ENCODE measurements at regions not wholly inside any gene's neighbourhood (a gene's known extent, or its start where the extent isn't known, plus 50 kb on each side); places are given as distances from the start of the nearest gene placed in this dataset.

- no peaks in the 10 kb centered on the region for H3K9me1 ChIP-seq (ENCODE audit: control insufficient read depth, insufficient read depth, low read length)
- H3K4me1 ChIP-seq (replicated peaks in 1 of 2; ENCODE audit: control insufficient read depth in 2 of 2, insufficient read depth in 2 of 2, low read length in 2 of 2), result no peaks in the 10 kb centered on the region; a peak in 1 of 5 replicates
- intact Hi-C loops (cut with micrococcal nuclease), result loop anchor here (10.0 kb wide), 1 partner anchor 60 kb away; no protein-coding TSS in a partner anchor
- no peaks in the 10 kb centered on the region for H4K20me1 ChIP-seq (replicated peaks; ENCODE audit: control insufficient read depth, insufficient read depth, low read length)
- no peak overlapping the region for H3K9ac ChIP-seq (ENCODE audit: insufficient read depth in 1 of 2, low read depth in 2 of 2, low read length in 2 of 2)
- H3K9me3 ChIP-seq (replicated peaks; ENCODE audit: control insufficient read depth, insufficient read depth, low read depth, low read length), result no peaks in the 10 kb centered on the region; the same call in 1 of the 2 replicates
- ChIA-PET POLR2A (no interaction called here), CTCF (ENCODE audit: low intra/inter-chr PET ratio) (no interaction called here)
- no peaks in the 10 kb centered on the region for H3K27me3 ChIP-seq (ENCODE audit: control insufficient read depth in 2 of 2, insufficient read depth in 2 of 2, low read length in 2 of 2)
- in situ Hi-C loops (cut with MboI), result no loop called here
- H3K27ac ChIP-seq (ENCODE audit: extremely low read depth, low read depth, low read length), result no peak overlapping the region
- no peak overlapping the region for H3K4me2 ChIP-seq (ENCODE audit: insufficient read depth, low read length)
- FAIRE-seq (no peak), DNase-seq (ENCODE audit: extremely low read depth in 1 of 4, low spot score in 3 of 4) (no peak), ATAC-seq (no peak)
- TF ChIP-seq PRPF4 (IDR thresholded peaks at IDR 0.05; ENCODE audit: insufficient read depth, low read depth, low read length, poor library complexity, severe bottlenecking), result no peak
- no peak for TF ChIP-seq LARP7 (IDR thresholded peaks at IDR 0.05)
- TF ChIP-seq DPF2 (IDR thresholded peaks at IDR 0.05), result no peak
- no TSS peak for BruUV-seq (replicated peaks)
- no peak overlapping the region for H2AFZ ChIP-seq (ENCODE audit: low read depth, low read length)
- no peaks in the 10 kb centered on the region for H3K79me2 ChIP-seq (ENCODE audit: control insufficient read depth, insufficient read depth, low read length)
- H3K4me3 ChIP-seq, result no peak overlapping the region
- no peaks in the 10 kb centered on the region for H3K36me3 ChIP-seq (ENCODE audit: control insufficient read depth, insufficient read depth, low read length)
Observed at GRCh38 chr3:87354398-87354797, 78.0 kb upstream of the POU1F1 start.

DNA sequence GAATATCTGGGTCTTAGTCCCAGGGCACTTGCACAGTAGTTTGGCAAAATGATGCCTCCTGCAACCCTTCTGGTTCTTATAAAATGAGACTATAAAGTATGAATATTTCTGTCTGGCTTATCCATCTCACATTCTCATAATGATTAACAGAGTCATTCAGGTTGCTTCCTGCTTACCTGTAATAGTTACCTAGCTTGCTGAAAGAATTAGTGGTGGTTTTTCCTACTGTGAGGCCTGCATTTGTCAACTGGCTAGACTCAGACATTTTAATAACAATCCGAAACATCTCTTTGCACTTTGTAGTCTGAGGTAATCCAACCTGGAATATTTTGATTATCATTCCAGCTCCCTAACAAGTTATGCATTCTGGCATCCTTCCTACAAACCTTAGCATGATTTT is 75.6 kb upstream of the POU1F1 start:
- no peaks in the 10 kb centered on the region for H3K79me2 ChIP-seq (ENCODE audit: control insufficient read depth, insufficient read depth, low read length)
- 40% methylated on average over 1 of the region's 1 CpG for WGBS (ENCODE audit: insufficient coverage, low coverage, missing lambda C conversion rate)
- no peaks in the 10 kb centered on the region; the same call in 1 of the 2 replicates for H3K9me3 ChIP-seq (replicated peaks; ENCODE audit: control insufficient read depth, insufficient read depth, low read depth, low read length)
- no peak overlapping the region for H3K9ac ChIP-seq (ENCODE audit: insufficient read depth in 1 of 2, low read depth in 2 of 2, low read length in 2 of 2)
- no peak overlapping the region for H3K4me3 ChIP-seq
- H4K20me1 ChIP-seq (replicated peaks; ENCODE audit: control insufficient read depth, insufficient read depth, low read length), result no peaks in the 10 kb centered on the region
- no peaks in the 10 kb centered on the region for H3K27me3 ChIP-seq (ENCODE audit: control insufficient read depth in 2 of 2, insufficient read depth in 2 of 2, low read length in 2 of 2)
- POLR2A ChIA-PET, result no interaction called here
- H3K4me1 ChIP-seq (replicated peaks in 1 of 2; ENCODE audit: control insufficient read depth in 2 of 2, insufficient read depth in 2 of 2, low read length in 2 of 2), result no peaks in the 10 kb centered on the region; a peak in 1 of 5 replicates
- ATAC-seq, result no peak
- no peaks in the 10 kb centered on the region for H3K36me3 ChIP-seq (ENCODE audit: control insufficient read depth, insufficient read depth, low read length)
- no TSS peak for BruUV-seq (replicated peaks)
- H2AFZ ChIP-seq (ENCODE audit: low read depth, low read length), result no peak overlapping the region
- intact Hi-C loops (cut with micrococcal nuclease), result loop anchor here (10.0 kb wide), 1 partner anchor 57 kb away; no protein-coding TSS in a partner anchor
- no peak for FAIRE-seq
- H3K27ac ChIP-seq (ENCODE audit: extremely low read depth, low read depth, low read length), result no peak overlapping the region
- no peak overlapping the region for H3K4me2 ChIP-seq (ENCODE audit: insufficient read depth, low read length)
- in situ Hi-C loops (cut with MboI), result no loop called here
- DNase-seq (ENCODE audit: extremely low read depth in 1 of 4, low spot score in 3 of 4), result no peak
- no peaks in the 10 kb centered on the region for H3K9me1 ChIP-seq (ENCODE audit: control insufficient read depth, insufficient read depth, low read length)
- CTCF ChIA-PET (ENCODE audit: low intra/inter-chr PET ratio), result no interaction called here
- no peak for TF ChIP-seq TOE1 (IDR thresholded peaks at IDR 0.05; ENCODE audit: borderline replicate concordance)
- no peak for TF ChIP-seq TOE1 (CRISPR knock-in tag; IDR thresholded peaks at IDR 0.05; ENCODE audit: borderline replicate concordance, low read depth)
- no peak for TF ChIP-seq ATF2 (CRISPR knock-in tag; IDR thresholded peaks at IDR 0.05)
- TF ChIP-seq SNIP1 (IDR thresholded peaks at IDR 0.05; ENCODE audit: low read depth), result no peak
- TF ChIP-seq HDAC2 (IDR thresholded peaks at IDR 0.05), result no peak
- no peak for TF ChIP-seq ZFP36 (IDR thresholded peaks at IDR 0.05; ENCODE audit: low read depth, low read length, partially characterized antibody)
- no peak for TF ChIP-seq ZNF57 (CRISPR knock-in tag; IDR thresholded peaks at IDR 0.05)
- no peak for TF ChIP-seq MIER1 (IDR thresholded peaks at IDR 0.05; ENCODE audit: low read depth)
- no peak for TF ChIP-seq ZBTB8A (IDR thresholded peaks at IDR 0.05; ENCODE audit: partially characterized antibody)
- no peak for TF ChIP-seq FOXJ2 (tag; IDR thresholded peaks at IDR 0.05)
